GM12892 (cell line): ENCODE measurements at regions not wholly inside any gene's neighbourhood (a gene's known extent, or its start where the extent isn't known, plus 50 kb on each side); places are given as distances from the start of the nearest gene placed in this dataset.

ENCODE experiments used
- POLR2A ChIP-seq: IDR thresholded peaks from 2 replicates; pipeline ENCODE4 v1.6.1; 2011; ENCODE audit warnings: low read depth, low read length, control low read depth
- POLR2AphosphoS5 ChIP-seq: IDR thresholded peaks from 2 replicates; pipeline ENCODE4 v1.6.1; 2011; ENCODE audit warnings: low read depth, low read length, control low read depth
- TAF1 ChIP-seq: IDR thresholded peaks from 2 replicates; pipeline ENCODE4 v1.6.1; 2011; ENCODE audit warnings: low read depth, mild to moderate bottlenecking, control low read depth, low read length, borderline replicate concordance

DNA sequence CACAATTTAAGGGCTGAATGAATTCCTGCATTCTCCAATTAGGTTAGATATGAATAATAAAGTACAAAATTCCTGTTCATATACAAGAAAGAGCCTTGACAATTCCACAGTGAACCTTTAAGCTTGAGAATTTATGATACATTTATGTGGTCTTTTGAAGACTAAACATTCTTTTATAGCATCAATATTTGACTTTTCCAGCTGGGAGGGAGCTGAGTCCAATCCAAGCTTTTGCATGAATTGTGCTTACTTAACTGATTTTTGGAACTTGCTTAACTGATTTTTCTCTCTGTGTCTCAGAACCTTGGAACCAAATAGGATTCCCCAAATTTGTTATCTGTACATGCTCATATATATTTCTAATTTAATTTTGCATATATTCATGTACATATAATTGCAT, 388.0 kb downstream of the TRIB2 start:
- no peak for TF ChIP-seq POLR2A
- no peak for TF ChIP-seq POLR2AphosphoS5
- TF ChIP-seq TAF1, result no peak
